Thoracic aorta (tissue), 2 donors: ENCODE measurements at regions not wholly inside any gene's neighbourhood (a gene's known extent, or its start where the extent isn't known, plus 50 kb on each side); places are given as distances from the start of the nearest gene placed in this dataset.

Experiments used
- ATAC-seq: fragments of 150-250 bp; one replicate; pipeline ENCODE4 v1.8.0; 2017; ENCODE audit warnings: low read depth; ENCODE audit not compliant: insufficient number of reproducible peaks, low FRiP score
- DNase-seq: peaks from one replicate; pipeline ENCODE4 v3.0.0-alpha.2; 2020; ENCODE audit warnings: low spot score
- H3K27ac ChIP-seq, 2 donors: fragments of 200-600 bp; sonication (generic); 1 replicate in 1 of 2; 2 replicates in 1 of 2; pipeline ENCODE4 v1.5.1; 2016; ENCODE audit warnings: mild to moderate bottlenecking in 2 of 2, moderate library complexity in 2 of 2
- H3K27me3 ChIP-seq: fragments of 200-600 bp; sonication (generic); replicated peaks from 2 replicates; pipeline ENCODE4 v1.6.0; 2016; ENCODE audit warnings: mild to moderate bottlenecking; ENCODE audit not compliant: insufficient read depth
- H3K36me3 ChIP-seq: fragments of 200-600 bp; sonication (generic); one replicate; pipeline ENCODE4 v1.5.1; 2016
- H3K4me1 ChIP-seq, 2 donors: fragments of 200-600 bp; sonication (generic); 1 replicate in 1 of 2; 2 replicates in 1 of 2; pipeline versions ENCODE4 v1.5.1 to v1.6.0; 2016; ENCODE audit warnings: low read depth in 2 of 2, mild to moderate bottlenecking in 1 of 2; ENCODE audit not compliant: control insufficient read depth in 1 of 2
- H3K4me3 ChIP-seq: fragments of 200-600 bp; sonication (generic); 2 replicates; pipeline ENCODE4 v1.5.1; 2016; ENCODE audit warnings: mild to moderate bottlenecking
- H3K9me3 ChIP-seq: fragments of 200-600 bp; sonication (generic); 2 replicates; pipeline ENCODE4 v1.5.1; 2016
- TF ChIP-seq, protein P1 (sequence below): fragments of 200-600 bp; sonication (generic); IDR thresholded peaks from one replicate; pipeline ENCODE4 v1.5.1; 2019; ENCODE audit warnings: antibody characterized with exemption

DNA sequence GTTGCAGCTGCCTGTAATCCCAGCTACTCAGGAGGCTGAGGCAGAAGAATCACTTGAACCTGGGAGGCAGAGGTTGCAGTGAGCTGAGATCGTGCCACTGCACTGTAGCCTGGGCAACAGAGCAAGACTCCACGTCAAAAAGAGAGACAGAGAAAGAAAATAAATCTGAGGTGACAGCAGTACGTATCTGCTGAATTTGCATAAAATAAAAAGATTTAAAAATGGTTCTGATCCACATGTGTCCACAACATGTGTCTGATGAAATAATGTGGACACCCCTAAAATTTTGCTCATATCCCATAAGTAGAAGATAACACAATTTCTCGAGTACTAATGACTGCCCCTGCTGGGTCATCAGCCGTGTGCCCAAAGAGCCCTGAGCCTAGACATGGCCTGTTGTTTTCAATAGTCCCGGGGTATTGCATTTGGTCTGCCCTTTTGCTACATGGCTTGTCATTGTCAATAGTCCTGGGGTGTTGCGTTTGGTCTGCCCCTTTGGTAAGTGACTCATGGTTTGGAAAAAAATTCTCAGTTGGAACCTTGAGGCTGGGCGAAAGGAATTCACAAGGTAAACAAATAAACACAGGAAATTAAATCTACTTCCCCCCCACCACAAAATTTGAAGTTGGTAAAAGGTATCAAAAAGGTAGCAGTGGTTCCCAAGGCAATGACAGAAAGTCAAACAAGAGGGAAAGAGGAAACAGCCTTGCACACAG, 434.6 kb upstream of the MAF start:
- Histone ChIP-seq H3K36me3 (no peaks in the 10 kb centered on the region), H3K4me3 (no peak overlapping the region), H3K4me1 (no peaks in the 10 kb centered on the region), H3K27me3 (no peaks in the 10 kb centered on the region), H3K9me3 (no peaks in the 10 kb centered on the region), H3K27ac (no peak overlapping the region)
- TF ChIP-seq, protein P1, sequence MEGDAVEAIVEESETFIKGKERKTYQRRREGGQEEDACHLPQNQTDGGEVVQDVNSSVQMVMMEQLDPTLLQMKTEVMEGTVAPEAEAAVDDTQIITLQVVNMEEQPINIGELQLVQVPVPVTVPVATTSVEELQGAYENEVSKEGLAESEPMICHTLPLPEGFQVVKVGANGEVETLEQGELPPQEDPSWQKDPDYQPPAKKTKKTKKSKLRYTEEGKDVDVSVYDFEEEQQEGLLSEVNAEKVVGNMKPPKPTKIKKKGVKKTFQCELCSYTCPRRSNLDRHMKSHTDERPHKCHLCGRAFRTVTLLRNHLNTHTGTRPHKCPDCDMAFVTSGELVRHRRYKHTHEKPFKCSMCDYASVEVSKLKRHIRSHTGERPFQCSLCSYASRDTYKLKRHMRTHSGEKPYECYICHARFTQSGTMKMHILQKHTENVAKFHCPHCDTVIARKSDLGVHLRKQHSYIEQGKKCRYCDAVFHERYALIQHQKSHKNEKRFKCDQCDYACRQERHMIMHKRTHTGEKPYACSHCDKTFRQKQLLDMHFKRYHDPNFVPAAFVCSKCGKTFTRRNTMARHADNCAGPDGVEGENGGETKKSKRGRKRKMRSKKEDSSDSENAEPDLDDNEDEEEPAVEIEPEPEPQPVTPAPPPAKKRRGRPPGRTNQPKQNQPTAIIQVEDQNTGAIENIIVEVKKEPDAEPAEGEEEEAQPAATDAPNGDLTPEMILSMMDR = no peak
- ATAC-seq = no peak
- DNase-seq = no peak

DNA sequence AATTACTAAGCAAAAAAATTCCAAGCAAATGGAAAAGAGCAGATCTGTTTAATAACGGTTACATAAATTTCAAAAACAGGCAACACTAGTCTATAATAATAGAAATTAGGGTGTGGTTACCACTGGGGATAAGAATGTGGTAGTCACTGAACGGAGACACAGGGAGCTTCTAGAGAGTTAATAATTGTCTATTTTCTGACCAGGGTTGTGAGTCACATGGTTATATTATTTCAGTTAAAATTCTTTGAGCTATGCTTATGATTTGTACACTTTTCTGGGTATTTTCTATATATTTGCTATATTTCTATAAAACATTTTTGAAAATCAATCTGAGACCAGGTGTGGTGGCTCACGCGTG, 433.9 kb upstream of the MAF start:
- ATAC-seq (no peak), DNase-seq (no peak)
- Histone ChIP-seq H3K4me3 (no peak overlapping the region), H3K27me3 (no peaks in the 10 kb centered on the region), H3K27ac (no peak overlapping the region), H3K4me1 (no peaks in the 10 kb centered on the region), H3K9me3 (no peaks in the 10 kb centered on the region), H3K36me3 (no peaks in the 10 kb centered on the region)
- TF ChIP-seq, protein P1 = no peak

DNA sequence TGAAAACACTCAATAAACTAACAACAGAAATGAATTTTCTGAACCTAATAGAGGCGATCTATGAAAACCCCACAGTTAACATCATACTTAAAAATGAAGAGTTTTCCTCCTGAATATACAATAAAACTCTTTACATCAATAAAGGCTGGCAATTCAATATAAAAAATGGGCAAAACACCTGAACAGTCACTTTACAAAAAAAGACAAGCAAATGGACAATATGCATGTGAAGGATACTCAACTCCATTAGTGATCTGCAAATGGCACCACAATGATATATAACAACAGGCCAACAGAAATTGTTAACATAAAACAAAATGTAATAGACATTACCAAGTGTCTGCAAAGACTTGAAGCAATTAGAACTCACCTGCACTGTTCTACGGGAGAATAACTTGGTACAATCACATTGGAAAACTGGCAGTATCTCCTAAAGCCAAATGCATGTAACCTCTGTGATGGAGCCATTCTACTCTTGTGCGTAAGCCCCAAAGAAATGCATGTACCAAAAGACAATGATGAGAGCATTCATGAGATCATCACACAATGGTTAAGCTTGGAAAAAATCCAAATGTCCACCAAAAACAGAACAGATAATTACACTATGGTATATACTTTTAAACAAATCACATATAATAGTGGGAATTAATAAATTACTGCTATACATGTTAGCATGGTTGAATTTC, 433.4 kb upstream of the MAF start:
- Histone ChIP-seq H3K36me3 (no peaks in the 10 kb centered on the region), H3K27ac (no peak overlapping the region), H3K27me3 (no peaks in the 10 kb centered on the region), H3K4me3 (no peak overlapping the region), H3K4me1 (no peaks in the 10 kb centered on the region), H3K9me3 (no peaks in the 10 kb centered on the region)
- DNase-seq = no peak
- TF ChIP-seq, protein P1 = no peak
- ATAC-seq = no peak

DNA sequence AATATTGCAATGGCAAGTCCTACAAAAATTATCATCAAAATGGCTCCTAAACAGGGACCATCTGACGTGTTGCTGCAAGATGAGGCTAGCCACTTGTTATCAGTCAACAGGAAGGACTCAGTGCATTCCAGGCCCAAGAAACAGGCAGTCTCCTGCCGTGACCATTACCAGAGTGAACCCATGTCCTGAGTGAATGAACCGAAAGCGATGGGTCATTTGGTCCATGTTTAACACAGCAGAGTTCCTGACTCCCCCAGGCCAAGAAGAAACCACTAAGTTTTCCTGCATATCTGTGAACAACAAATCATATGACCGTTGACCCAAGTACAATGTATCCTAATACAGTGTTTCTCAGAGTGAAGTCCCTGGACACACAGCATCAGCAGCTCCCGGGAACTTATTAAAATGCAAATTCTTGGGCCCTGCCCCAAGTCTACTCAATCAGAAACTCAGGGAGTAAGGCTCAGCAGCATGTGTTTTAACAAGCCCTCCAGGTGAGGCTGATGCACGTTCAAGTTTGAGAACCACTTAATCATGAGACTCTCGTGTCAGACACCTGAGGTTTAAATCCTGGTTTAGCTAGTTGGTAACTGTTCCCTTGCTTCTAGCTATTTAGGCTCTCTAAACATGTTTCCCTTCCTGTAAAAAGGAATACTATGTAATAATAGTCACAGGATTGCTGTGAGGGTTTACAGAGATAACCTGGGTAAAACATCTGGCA, 429.4 kb upstream of the MAF start:
- Histone ChIP-seq H3K27me3 (no peaks in the 10 kb centered on the region), H3K4me1 (no peaks in the 10 kb centered on the region), H3K4me3 (no peak overlapping the region), H3K9me3 (no peaks in the 10 kb centered on the region), H3K36me3 (no peaks in the 10 kb centered on the region), H3K27ac (no peak overlapping the region)
- DNase-seq = no peak
- TF ChIP-seq, protein P1 = no peak
- ATAC-seq = no peak

DNA sequence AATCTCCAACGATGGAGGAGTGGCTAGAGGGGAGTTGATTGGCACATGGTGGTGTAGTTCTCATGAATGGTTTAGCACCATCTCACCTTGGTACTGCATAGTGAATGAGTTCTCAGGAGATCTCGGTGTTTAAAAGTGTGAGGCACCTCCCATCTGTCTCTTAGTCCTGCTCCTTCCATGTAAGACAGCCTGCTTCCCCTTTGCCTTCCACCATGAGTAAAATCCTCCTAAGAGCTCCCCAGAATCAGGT, 428.8 kb upstream of the MAF start:
- ATAC-seq (no peak), DNase-seq (no peak)
- no peaks in the 10 kb centered on the region for H3K4me1 ChIP-seq
- TF ChIP-seq, protein P1 = no peak
- no peaks in the 10 kb centered on the region for H3K9me3 ChIP-seq
- no peaks in the 10 kb centered on the region for H3K27me3 ChIP-seq
- H3K36me3 ChIP-seq = no peaks in the 10 kb centered on the region
- H3K27ac ChIP-seq = no peak overlapping the region
- H3K4me3 ChIP-seq = no peak overlapping the region
